ENCODE measurements at regions not wholly inside any gene's neighbourhood (a gene's known extent, or its start where the extent isn't known, plus 50 kb on each side); places are given as distances from the start of the nearest gene placed in this dataset.

GRCh38 chr4:14827111-14827510 is 175.2 kb upstream of the CPEB2 start:
- peak; percentile 14 for DNase-seq

- DNase-seq, result no peak
These were observed 172.5 kb upstream of the CPEB2 start for GRCh38 chr4:14829795-14830194.

GRCh38 chr4:14831416-14831815 is 170.9 kb upstream of the CPEB2 start:
- no peak for DNase-seq

GRCh38 chr4:14833053-14833452 is 169.2 kb upstream of the CPEB2 start:
- DNase-seq, result no peak

- DNase-seq, result no peak
These were observed 167.9 kb upstream of the CPEB2 start for GRCh38 chr4:14834382-14834781.

- no peak for DNase-seq
These were observed 167.0 kb upstream of the CPEB2 start for GRCh38 chr4:14835288-14835687.

GRCh38 chr4:14835708-14836425 is 166.4 kb upstream of the CPEB2 start:
- DNase-seq, result no peak

GRCh38 chr4:14837860-14838259 is 164.4 kb upstream of the CPEB2 start:
- DNase-seq, result no peak

- DNase-seq, result no peak
These were observed 160.2 kb upstream of the CPEB2 start for GRCh38 chr4:14841801-14842768.

GRCh38 chr4:14842964-14843630 is 159.2 kb upstream of the CPEB2 start:
- no peak for DNase-seq

GRCh38 chr4:14844061-14844460 is 158.2 kb upstream of the CPEB2 start:
- DNase-seq, result no peak

GRCh38 chr4:14848229-14848628 is 154.1 kb upstream of the CPEB2 start:
- no peak for DNase-seq

- no peak for DNase-seq
These were observed 151.7 kb upstream of the CPEB2 start for GRCh38 chr4:14850455-14851097.

- peak; percentile 86 for DNase-seq
These were observed 148.9 kb upstream of the CPEB2 start for GRCh38 chr4:14853176-14853943.

GRCh38 chr4:14855719-14856061 is 146.6 kb upstream of the CPEB2 start:
- DNase-seq, result no peak

GRCh38 chr4:14856062-14856933 is 146.0 kb upstream of the CPEB2 start:
- DNase-seq, result peak; percentile 97

- DNase-seq, result no peak
These were observed 145.4 kb upstream of the CPEB2 start for GRCh38 chr4:14856934-14857235.

GRCh38 chr4:14857475-14857874 is 144.8 kb upstream of the CPEB2 start:
- DNase-seq, result no peak

- no peak for DNase-seq
These were observed 144.3 kb upstream of the CPEB2 start for GRCh38 chr4:14857981-14858380.

- no peak for DNase-seq
These were observed 139.4 kb upstream of the CPEB2 start for GRCh38 chr4:14862891-14863290.
